Ectodermal cell (in vitro differentiated cells): ENCODE measurements at regions not wholly inside any gene's neighbourhood (a gene's known extent, or its start where the extent isn't known, plus 50 kb on each side); places are given as distances from the start of the nearest gene placed in this dataset.

Source experiments
- H3K27ac ChIP-seq: 2 replicates; pipeline ENCODE4 v1.7.0; 2013; ENCODE audit warnings: mild to moderate bottlenecking, low read depth, low read length; ENCODE audit not compliant: insufficient read depth, poor library complexity, severe bottlenecking
- H3K27me3 ChIP-seq: 2 replicates; pipeline ENCODE4 v1.7.0; 2013; ENCODE audit warnings: mild to moderate bottlenecking, low read length; ENCODE audit not compliant: insufficient read depth, control insufficient read depth, poor library complexity, severe bottlenecking
- H3K36me3 ChIP-seq: one replicate; pipeline ENCODE4 v1.7.0; 2013; ENCODE audit warnings: low read length; ENCODE audit not compliant: control insufficient read depth, insufficient read depth
- H3K4me1 ChIP-seq: one replicate; pipeline ENCODE4 v1.7.0; 2013; ENCODE audit warnings: low read length; ENCODE audit not compliant: control insufficient read depth, insufficient read depth
- H3K4me3 ChIP-seq: 2 replicates; pipeline ENCODE4 v1.7.0; 2013; ENCODE audit warnings: low read depth, low read length, control low read depth; ENCODE audit not compliant: insufficient read depth
- H3K9me3 ChIP-seq: 2 replicates; pipeline ENCODE4 v1.7.0; 2013; ENCODE audit warnings: mild to moderate bottlenecking, low read length, moderate library complexity; ENCODE audit not compliant: control insufficient read depth
- WGBS, 2 experiments: methylation state at CpG; one replicate each; pipeline ENCODE4 v1.1.7; 2013; ENCODE audit warnings: missing lambda C conversion rate in 2 of 2; 5-methylcytosine and 5-hydroxymethylcytosine counted together

DNA sequence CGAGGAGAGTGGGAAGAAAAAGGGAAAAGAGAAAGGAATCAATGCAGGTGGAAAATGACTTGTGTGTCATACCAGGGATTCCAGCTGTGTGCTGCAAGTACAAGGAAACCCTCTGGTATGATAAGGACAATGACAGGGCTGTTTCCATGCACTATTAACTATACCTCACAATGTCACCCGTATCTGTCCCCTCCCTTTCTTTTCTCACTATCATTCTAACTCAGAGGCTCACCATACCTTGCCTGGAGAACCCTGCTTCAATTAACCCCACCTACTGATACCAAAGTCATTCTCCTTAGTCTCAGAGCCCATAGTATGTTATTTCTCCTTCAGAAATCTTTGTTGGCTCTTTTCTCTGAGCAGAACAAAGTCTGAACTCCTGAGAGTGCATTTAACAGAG is 236.2 kb upstream of the NREP start:
- no peaks in the 10 kb centered on the region for H3K27me3 ChIP-seq
- H3K4me3 ChIP-seq = no peak overlapping the region
- H3K4me1 ChIP-seq = no peaks in the 10 kb centered on the region
- no peaks in the 10 kb centered on the region for H3K36me3 ChIP-seq
- H3K27ac ChIP-seq = no peak overlapping the region
- H3K9me3 ChIP-seq = no peaks in the 10 kb centered on the region
- WGBS, 2 experiments = 85 to 93% methylated on average over 2 of the region's 2 CpGs

GRCh38 chr5:111984044-111984443 is 227.1 kb upstream of the NREP start:
- Histone ChIP-seq H3K36me3 (no peaks in the 10 kb centered on the region), H3K4me3 (no peak overlapping the region), H3K4me1 (no peaks in the 10 kb centered on the region), H3K27me3 (no peaks in the 10 kb centered on the region), H3K27ac (no peak overlapping the region), H3K9me3 (no peaks in the 10 kb centered on the region)
- 75 to 88% methylated on average over 2 of the region's 2 CpGs for WGBS, 2 experiments

DNA sequence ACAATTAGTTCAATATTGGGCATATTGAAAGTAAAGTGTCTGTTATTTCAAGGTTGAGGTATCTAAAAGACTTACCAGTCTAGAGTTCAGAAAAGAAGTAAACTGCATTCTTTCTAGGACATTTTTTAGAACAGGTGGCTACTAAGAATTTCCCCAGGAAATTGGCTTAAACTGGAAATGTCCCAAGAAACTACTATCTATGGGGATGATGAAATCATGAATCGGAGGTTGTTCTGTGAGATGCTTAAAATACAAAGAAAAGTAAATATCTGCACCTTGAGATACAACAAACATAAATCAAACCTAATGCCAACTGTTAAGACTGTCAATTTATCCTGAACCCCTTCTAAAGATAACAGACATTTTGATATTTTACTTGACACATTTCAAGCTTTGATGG is 226.5 kb upstream of the NREP start:
- no peaks in the 10 kb centered on the region for H3K4me1 ChIP-seq
- H3K4me3 ChIP-seq = no peak overlapping the region
- no peak overlapping the region for H3K27ac ChIP-seq
- no peaks in the 10 kb centered on the region for H3K27me3 ChIP-seq
- 50% methylated on average over 1 of the region's 1 CpG; no CpG with 5 or more reads in 1 of the 2 experiments for WGBS, 2 experiments
- no peaks in the 10 kb centered on the region for H3K36me3 ChIP-seq
- no peaks in the 10 kb centered on the region for H3K9me3 ChIP-seq

DNA sequence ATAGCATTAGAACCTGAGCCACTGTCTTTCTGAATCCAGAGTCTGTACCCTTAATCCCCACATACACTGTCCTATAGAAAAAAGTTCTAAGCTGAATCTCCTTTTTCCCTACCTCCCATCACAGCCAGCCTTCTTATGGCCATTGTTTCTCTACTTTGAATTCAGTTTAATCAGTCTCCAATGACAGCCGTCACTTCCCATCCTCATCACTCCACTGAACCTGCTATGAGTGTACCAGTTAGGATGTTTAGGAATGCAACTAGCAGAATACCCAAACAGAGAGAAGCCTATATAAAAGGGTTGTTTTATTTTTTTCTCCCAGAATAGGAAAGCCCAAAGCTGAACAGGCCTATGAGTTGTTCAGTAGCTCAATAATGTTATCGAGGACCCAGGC is 220.4 kb upstream of the NREP start:
- Histone ChIP-seq H3K4me1 (no peaks in the 10 kb centered on the region), H3K4me3 (no peak overlapping the region), H3K27me3 (no peaks in the 10 kb centered on the region), H3K36me3 (no peaks in the 10 kb centered on the region), H3K27ac (no peak overlapping the region), H3K9me3 (no peaks in the 10 kb centered on the region)
- 84 to 92% methylated on average over 2 of the region's 2 CpGs for WGBS, 2 experiments

DNA sequence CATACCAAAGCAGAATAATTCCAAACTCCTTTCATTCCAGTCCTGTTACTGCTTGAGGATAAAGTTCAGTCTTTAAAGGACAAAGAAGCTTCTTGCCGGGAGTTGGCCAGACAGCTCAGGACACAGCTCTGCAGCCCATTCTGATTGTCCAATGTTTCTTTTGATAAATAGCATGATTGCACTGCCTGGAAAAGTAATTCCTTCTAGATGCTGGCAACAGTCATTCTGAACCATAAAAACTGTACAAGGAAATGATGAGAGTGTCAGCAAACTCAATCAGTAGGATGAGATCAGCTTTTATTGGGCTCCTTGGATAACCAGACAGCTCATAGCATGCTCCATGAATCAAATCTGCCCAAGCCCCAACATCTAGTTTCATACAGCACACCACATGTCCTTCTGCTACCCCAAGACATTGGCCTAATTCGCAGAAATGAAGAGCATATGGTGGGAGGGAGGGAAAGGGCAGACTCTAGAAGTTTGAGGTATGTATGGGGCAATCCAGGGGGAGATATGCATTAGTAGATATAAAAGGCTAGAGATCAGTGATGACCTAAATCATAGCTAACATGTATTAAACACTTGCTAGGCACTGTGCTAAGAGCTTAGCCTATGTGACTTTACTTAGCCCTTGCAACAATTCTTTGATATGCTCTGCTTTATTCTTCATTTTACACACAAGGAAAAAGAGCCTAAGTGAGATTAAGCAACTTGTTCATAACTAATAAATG is 219.9 kb upstream of the NREP start:
- no peak overlapping the region for H3K27ac ChIP-seq
- no peak overlapping the region for H3K4me3 ChIP-seq

GRCh38 chr5:111975133-111975532 is 218.1 kb upstream of the NREP start:
- Histone ChIP-seq H3K4me1 (no peaks in the 10 kb centered on the region), H3K36me3 (no peaks in the 10 kb centered on the region), H3K27ac (no peak overlapping the region), H3K27me3 (no peaks in the 10 kb centered on the region), H3K4me3 (no peak overlapping the region), H3K9me3 (no peaks in the 10 kb centered on the region)
- 85 to 87% methylated on average over 5 of the region's 5 CpGs for WGBS, 2 experiments

More for the DNA sequence above, 219.9 kb upstream of the NREP start:
- WGBS, 2 experiments = 75 to 93% methylated on average over 2 of the region's 2 CpGs
- no peaks in the 10 kb centered on the region for H3K9me3 ChIP-seq
- H3K36me3 ChIP-seq = no peaks in the 10 kb centered on the region
- H3K4me1 ChIP-seq = no peaks in the 10 kb centered on the region
- H3K27me3 ChIP-seq = no peaks in the 10 kb centered on the region

DNA sequence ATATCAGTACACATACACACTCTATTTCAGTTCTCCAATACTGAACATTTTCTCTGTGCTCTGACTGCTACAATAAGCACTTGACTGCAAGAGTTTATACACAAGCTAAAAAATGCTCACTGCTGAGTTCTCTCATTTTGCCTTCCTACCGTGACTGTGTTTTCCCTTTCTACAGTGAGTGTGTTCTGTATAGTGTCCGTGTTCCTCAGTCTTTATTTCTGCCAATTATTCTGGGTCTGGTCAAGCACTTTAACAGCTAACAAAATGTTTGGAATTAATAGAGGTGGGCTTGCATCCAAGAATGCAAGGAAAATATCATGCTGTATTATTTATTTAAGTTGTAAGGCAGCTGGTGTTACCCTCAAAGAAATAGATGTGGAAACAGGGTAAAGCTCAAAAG is 217.0 kb upstream of the NREP start:
- Histone ChIP-seq H3K9me3 (no peaks in the 10 kb centered on the region), H3K27me3 (no peaks in the 10 kb centered on the region), H3K4me1 (no peaks in the 10 kb centered on the region), H3K36me3 (no peaks in the 10 kb centered on the region), H3K4me3 (no peak overlapping the region), H3K27ac (no peak overlapping the region)
- WGBS, 2 experiments = 91 to 95% methylated on average over 2 of the region's 2 CpGs

DNA sequence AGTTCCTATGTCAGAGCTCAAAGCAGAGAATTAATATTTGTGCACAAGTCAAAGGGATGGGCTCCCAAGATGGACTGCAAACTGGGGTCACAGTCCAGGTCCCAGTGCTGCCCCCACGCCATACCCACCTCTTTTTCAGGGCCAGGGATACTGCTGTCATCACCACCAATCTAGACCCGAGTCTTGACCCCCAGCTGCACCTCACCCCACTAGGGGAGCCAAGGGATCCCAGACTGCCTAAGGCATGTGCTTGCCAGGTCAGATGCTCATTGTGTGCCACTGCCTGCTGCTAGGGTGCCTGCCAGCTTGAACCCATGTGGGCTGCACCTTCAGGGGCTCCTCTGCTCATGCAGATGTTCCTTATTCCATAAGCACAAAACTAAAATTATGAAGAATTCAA is 215.6 kb upstream of the NREP start:
- 90 to 91% methylated on average over 2 of the region's 2 CpGs for WGBS, 2 experiments
- H3K36me3 ChIP-seq = no peaks in the 10 kb centered on the region
- H3K4me1 ChIP-seq = no peaks in the 10 kb centered on the region
- H3K4me3 ChIP-seq = no peak overlapping the region
- H3K27ac ChIP-seq = no peak overlapping the region
- H3K9me3 ChIP-seq = no peaks in the 10 kb centered on the region
- no peaks in the 10 kb centered on the region for H3K27me3 ChIP-seq

GRCh38 chr5:111972080-111972479 is 215.1 kb upstream of the NREP start:
- H3K27ac ChIP-seq = no peak overlapping the region
- no peaks in the 10 kb centered on the region for H3K36me3 ChIP-seq
- no peak overlapping the region for H3K4me3 ChIP-seq
- H3K9me3 ChIP-seq = no peaks in the 10 kb centered on the region
- no peaks in the 10 kb centered on the region for H3K4me1 ChIP-seq
- WGBS, 2 experiments = 100% methylated on average over 1 of the region's 2 CpGs; no CpG with 5 or more reads in 1 of the 2 experiments
- no peaks in the 10 kb centered on the region for H3K27me3 ChIP-seq

DNA sequence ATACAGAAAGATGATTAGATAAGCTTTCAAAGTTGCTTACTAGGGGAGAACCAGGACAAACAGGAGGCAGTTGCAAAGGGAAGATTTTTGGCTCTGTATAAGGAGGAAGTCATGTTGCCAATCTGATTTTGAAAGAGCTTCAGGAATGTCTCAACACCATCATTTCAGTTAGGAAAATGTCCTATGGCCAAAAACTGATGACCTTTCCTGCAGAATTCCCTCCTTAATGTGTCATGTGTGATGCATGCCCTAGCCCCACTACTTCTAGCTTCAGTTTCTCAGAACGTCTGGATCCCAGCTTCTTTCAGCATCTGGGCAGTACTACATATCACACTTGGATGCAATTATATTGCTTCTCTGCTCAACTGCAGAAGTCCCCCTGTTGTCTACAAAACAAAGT is 211.5 kb upstream of the NREP start:
- H3K27me3 ChIP-seq = no peaks in the 10 kb centered on the region
- no peaks in the 10 kb centered on the region for H3K4me1 ChIP-seq
- H3K36me3 ChIP-seq = no peaks in the 10 kb centered on the region
- 86 to 95% methylated on average over 1 of the region's 1 CpG for WGBS, 2 experiments
- H3K27ac ChIP-seq = no peak overlapping the region
- H3K9me3 ChIP-seq = no peaks in the 10 kb centered on the region
- H3K4me3 ChIP-seq = no peak overlapping the region

GRCh38 chr5:111967463-111967862 is 210.5 kb upstream of the NREP start:
- Histone ChIP-seq H3K4me3 (no peak overlapping the region), H3K27ac (no peak overlapping the region), H3K27me3 (no peaks in the 10 kb centered on the region), H3K9me3 (no peaks in the 10 kb centered on the region), H3K36me3 (no peaks in the 10 kb centered on the region), H3K4me1 (no peaks in the 10 kb centered on the region)
- 94 to 95% methylated on average over 8 of the region's 8 CpGs for WGBS, 2 experiments
